GM21737 (cell line): ENCODE measurements at regions not wholly inside any gene's neighbourhood (a gene's known extent, or its start where the extent isn't known, plus 50 kb on each side); places are given as distances from the start of the nearest gene placed in this dataset.

Source experiments
- ATAC-seq: cut with Tn5 transposase; IDR thresholded peaks from one replicate; pipeline ENCODE4 v1.9.1; 2021; ENCODE audit warnings: mild to moderate bottlenecking, moderate library complexity; ENCODE audit not compliant: unreplicated experiment

DNA sequence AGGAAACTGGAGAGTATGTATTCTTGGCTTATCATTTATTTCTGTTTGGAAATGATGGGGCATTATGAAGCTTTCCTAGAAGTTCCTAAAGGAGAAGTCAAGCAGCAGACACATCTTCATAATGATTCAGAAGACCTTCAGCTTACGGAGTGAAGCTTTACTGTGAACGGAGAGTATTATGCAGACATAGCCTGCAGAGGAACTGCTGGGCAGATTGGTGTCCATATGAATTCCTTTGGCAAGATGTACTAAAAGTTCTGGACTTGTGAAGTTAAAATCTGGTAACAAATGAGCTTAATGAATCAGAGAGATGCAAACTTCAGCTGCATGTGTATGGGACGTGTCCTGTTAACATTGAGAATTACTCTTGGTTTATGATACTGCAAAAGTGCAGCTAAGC, 60.1 kb downstream of the NABP1 start:
- ATAC-seq = no peak

GRCh38 chr2:191738667-191739066, 60.7 kb downstream of the NABP1 start:
- ATAC-seq = no peak

- no peak for ATAC-seq
These were observed 61.3 kb downstream of the NABP1 start for GRCh38 chr2:191739194-191739593.

- ATAC-seq = peak; percentile 81
These were observed 62.1 kb downstream of the NABP1 start for GRCh38 chr2:191740016-191740419.

GRCh38 chr2:191740759-191741158, 62.8 kb downstream of the NABP1 start:
- ATAC-seq = no peak

- no peak for ATAC-seq
These were observed 68.6 kb downstream of the NABP1 start for GRCh38 chr2:191746346-191747169.

DNA sequence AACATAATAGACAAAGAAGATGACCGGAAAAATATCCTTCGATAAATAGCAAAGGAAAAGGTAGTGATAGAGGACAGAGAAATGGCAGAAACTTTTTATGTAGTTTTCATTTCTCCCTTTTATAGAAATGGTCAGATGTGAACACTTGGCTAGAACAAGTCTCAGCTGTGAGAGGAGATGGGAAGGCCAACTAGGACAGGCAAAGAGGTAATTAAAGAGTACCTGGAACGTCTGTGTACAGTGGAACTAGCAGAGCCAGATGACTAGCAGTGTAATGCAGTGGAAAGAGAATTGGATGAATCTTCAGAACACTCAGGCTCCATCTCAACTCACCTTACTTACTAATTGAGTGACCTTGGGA, 69.2 kb downstream of the NABP1 start:
- no peak for ATAC-seq

GRCh38 chr2:191748059-191748461, 70.1 kb downstream of the NABP1 start:
- ATAC-seq = peak; percentile 44

- ATAC-seq = peak; percentile 66
These were observed 70.7 kb downstream of the NABP1 start for GRCh38 chr2:191748528-191749180.

DNA sequence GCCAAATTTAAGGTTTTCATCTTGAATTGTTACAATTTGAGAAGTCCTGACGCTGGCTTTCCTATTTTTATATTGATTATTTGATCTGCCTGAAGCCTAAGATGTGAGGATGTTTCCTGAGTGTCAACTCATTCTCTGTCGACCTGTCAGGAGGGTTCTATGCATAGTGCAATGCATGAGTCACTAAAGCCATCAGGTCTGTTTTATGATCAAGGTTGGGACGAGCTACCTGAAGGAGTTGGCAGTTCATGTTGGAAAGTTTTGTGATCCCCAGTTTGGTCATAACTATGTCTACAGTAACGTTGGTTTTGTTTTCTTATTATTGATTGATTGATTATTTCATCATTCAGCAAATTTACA, 71.2 kb downstream of the NABP1 start:
- no peak for ATAC-seq

DNA sequence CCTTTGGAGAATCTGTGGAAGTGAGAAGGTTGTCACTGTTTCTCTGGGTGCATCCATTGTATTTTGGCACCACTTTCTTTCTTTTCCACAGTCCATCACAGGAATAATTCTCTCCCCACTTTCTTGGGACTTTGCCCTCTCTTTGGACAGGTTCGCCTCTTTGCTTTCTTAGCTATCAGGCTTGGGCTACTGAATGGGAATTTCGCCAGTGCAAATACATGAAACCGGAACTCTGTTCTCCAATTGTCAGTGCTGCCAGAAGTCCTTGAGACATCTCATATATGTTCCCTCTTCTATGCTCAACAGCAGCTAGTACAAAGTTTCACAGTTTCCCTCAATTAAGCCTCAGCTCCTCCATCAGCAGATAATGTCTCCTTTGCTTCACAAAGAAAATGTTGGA, 76.2 kb downstream of the NABP1 start:
- no peak for ATAC-seq

GRCh38 chr2:191756761-191757160, 78.8 kb downstream of the NABP1 start:
- no peak for ATAC-seq

DNA sequence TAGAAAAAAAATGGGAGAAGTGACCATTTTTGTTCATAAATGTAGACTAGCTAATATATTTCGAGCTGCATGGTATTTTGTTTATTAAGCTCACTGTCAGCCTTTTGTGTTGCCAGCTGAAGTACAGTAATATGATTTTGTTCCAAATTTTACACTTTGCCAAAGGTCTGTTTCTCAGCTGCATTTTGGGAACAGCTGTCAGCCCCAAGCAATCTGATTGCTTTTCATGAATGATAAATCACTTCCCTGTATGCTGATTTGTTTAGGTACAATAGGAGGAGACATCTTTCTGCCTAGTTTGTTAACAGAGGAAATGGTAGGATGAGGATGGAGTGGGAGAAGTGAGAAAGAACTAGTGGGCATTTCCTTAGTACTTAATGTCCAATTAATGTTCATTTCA, 79.3 kb downstream of the NABP1 start:
- ATAC-seq = no peak

DNA sequence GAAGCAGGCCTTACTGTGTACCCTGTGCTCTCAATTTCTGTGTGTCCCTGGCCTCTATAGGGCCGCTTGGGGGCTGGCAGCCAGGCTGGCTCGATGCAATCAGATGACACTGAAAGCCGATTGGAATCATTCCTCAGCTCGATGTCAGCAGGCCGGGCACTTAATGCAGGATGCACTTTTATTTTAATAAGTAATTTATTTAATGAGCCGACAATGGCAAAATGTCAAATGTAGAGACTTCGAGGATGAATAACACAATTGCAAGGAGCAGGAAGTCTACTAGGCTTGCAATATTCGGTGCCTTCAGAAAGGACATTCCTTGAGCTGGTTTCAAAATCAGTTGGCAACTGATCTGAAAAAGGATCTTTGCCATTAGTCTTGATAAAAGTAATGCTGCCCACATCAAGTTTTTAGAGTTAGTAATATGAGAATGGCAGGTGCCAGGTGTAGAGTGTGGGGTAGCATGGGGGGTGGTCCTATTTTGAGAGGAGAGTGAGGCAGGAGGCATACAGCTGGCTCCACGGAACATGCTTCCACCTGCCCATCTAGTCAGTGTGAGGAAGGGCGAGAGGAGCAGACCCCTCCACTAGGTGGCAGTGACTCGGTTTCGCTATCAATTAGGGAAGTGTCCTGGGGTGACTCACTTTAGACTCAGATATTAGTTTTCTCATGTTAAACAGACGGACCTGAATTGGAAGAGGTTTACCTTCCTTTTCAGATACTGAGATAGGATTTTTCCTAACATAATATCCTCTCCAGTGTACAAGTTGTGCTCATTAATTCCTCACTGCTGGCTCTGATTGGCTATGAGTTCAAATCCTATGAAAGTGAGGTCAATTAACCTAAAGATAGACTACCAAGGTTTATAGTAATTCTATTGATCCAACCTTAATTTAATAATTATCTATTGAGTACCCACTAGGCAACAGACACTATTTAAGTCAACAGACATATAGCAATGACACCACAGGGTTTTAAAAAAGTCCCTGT, 80.9 kb downstream of the NABP1 start:
- ATAC-seq = peak; percentile 100

DNA sequence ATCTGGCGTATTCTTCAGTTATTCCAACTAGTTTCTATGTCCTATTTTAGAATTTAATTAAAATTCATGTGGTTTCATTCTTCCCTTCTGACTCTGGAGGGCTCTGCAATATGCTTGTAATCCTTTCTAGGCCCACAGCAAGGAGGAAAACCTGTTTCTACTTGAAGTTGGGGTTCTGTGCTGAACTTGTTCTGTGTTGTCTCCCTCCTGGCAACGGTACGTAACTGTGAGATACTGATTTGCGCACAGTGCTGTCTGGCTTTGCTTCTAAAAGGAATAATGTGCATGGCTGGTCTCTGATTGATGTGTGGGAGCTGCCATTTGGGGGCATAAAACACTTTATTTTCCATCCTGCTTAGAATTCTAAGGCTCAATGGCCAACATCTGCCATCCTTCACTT, 81.7 kb downstream of the NABP1 start:
- no peak for ATAC-seq

DNA sequence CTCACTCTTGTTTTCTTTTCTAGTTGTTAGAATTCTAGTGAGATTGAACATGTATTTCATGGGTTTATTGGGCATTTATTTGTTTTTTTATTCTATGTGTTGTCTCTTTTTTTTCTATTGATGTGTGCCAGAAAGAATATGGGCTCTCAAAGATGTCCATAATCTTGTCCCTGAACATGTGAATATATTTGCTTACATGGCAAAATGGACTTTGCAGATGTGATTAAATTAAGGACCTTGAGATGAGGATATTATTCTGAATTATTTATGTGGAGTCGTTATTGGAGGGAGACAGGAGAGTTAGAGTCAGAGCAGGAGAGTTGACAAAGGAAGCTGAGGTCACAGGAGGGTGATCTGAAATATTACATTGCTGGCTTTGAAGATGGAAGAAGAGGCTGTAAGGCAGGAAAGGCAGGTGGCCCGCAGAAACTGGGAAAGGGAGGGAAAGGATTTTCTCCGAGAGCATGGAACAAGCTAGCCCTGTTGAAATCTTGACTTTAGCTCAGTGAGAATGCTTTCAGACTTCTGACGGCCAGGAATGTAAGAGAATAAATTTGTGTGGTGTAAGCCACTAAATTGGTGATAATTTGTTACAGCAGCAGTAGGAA, 82.8 kb downstream of the NABP1 start:
- no peak for ATAC-seq

DNA sequence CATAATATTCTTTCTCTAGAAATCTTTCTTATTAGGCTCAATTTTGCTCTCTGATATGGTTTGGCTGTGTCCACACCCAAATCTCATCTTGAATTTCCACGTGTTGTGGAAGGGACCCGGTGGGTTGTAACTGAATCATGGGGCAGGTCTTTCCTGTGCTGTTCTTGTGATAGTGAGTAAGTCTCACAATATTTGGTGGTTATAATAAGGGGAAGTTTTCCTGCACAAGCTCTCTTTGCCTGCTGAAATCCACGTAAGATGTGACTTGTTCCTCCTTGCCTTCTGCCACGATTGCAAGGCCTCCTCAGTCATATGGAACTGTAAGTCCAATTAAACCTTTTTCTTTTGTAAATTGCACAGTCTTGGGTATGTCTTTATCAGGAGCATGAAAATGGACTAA, 73.8 kb downstream of the CAVIN2 start:
- ATAC-seq = no peak

DNA sequence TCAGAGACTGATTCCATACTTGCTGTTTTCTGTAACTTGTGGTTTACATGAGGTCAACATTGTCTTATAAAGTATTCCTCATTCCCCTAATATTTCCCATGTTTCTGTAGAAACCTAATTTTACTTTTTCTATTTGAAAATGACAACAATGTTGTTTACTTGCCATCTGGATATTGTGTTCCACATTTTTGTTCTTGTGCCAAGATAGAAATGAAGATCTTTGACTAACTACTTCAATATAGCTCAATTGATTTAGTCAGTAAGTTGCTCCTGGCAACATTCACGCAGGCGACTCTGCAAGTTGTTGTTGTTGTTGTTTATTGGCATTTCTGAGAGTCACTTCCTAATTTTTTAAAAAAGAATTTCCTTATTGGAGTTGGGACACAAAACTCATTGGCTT, 69.5 kb downstream of the CAVIN2 start:
- ATAC-seq = no peak

DNA sequence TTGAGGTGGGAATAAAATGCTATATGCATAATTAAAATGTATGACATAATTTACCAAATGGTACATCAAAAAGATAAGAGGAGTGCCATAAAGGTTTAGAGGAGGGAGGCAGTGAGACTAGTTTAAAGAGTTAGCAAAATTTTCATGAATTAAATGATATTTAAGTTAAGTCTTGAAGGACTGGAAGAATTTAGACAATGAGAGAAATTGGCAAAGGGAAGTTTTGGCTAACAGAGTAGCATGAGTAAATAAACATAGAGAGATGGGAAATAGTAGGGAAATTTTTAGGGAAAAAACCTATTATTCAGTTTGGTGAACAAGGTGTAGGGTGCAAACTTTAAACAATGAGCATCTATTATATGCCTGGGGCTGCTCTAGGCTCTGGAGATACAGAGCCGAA, 68.8 kb downstream of the CAVIN2 start:
- no peak for ATAC-seq

DNA sequence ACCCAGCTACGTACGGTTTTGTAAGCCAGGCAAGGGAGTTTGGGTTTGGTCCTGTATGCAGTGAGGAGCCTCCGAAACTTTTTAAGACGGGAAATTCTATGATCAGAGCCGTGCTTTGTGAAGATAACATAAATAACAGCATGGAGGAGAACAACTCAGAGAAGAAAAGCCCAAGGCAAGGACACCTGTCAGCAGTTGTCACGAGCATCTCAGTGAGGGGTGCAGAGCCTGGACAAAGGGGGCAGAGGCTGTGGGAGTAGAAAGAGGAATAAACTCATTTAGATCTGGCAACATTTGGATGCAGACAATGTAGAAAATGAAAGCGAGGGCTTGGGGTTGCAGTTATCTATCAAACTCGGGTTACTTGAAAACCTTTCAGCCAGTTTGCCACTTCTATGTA, 64.5 kb downstream of the CAVIN2 start:
- no peak for ATAC-seq

DNA sequence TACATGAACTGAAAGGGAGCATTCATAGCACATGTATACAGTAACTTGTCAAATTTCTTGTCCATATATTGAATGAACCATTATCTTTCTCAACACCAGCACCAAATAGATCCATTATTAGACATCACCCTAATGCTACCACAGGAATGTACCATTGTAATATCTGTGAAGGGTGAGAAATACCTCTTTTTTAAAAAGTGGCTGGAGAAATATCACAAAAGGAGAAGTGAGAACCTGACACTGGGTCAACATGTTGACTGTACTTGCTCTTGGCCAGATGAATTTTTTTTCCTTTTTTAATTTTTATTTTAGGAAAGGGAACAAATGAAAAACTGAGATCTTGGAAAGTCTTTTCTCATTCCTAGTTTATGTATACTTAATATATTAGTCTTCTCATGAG, 63.5 kb downstream of the CAVIN2 start:
- ATAC-seq = no peak
